IMR-90 (cell line): ENCODE measurements at regions not wholly inside any gene's neighbourhood (a gene's known extent, or its start where the extent isn't known, plus 50 kb on each side); places are given as distances from the start of the nearest gene placed in this dataset.

Experiments used
- ATAC-seq: fragments of 200-7000 bp; cut with Tn5 transposase; 2 replicates; pipeline ENCODE4 v1.9.1; 2020; ENCODE audit warnings: low read depth, mild to moderate bottlenecking, moderate library complexity
- BruUV-seq: library from RNA; stranded (reverse); fragments of 400-500 nt; replicated peaks from 2 replicates; lab custom pipeline; 2021; lab: Mats Ljungman, UMichigan
- CTCF ChIA-PET: fragments of 300-600 bp; formaldehyde crosslinking; extraction: SDS; loops from one replicate; lab custom pipeline; 2021; ENCODE audit warnings: antibody characterized with exemption; lab: Yijun Ruan, JAX
- POLR2A ChIA-PET: fragments of 300-600 bp; sonication (Branson Sonifier 250); formaldehyde crosslinking; loops from one replicate; lab custom pipeline; 2022; ENCODE audit warnings: antibody characterized with exemption; ENCODE audit not compliant: unreplicated experiment; lab: Charles Lee
- DNase-seq: peaks from one replicate; pipeline ENCODE4 v3.0.0; 2013
- H2AFZ ChIP-seq: replicated peaks from 2 replicates; pipeline ENCODE3; 2013; ENCODE audit warnings: low read length, mild to moderate bottlenecking; ENCODE audit not compliant: poor library complexity
- H2AK5ac ChIP-seq: 2 replicates; pipeline ENCODE4 v1.6.1; 2013; ENCODE audit warnings: low read depth, low read length, inconsistent platforms
- H2AK9ac ChIP-seq: replicated peaks from 2 replicates; pipeline ENCODE3; 2013; ENCODE audit warnings: mild to moderate bottlenecking, low read depth, low read length, moderate library complexity; ENCODE audit not compliant: poor library complexity
- H2BK120ac ChIP-seq: 2 replicates; pipeline ENCODE4 v1.6.1; 2013; ENCODE audit warnings: low read depth, low read length, inconsistent platforms
- H2BK15ac ChIP-seq: 3 replicates; pipeline ENCODE4 v1.6.1; 2013; ENCODE audit warnings: low read depth, low read length, inconsistent platforms
- H2BK20ac ChIP-seq: 2 replicates; pipeline ENCODE4 v1.6.1; 2013; ENCODE audit warnings: low read depth, mild to moderate bottlenecking, inconsistent platforms, low read length, moderate library complexity
- H2BK5ac ChIP-seq: 2 replicates; pipeline ENCODE4 v1.6.1; 2013; ENCODE audit warnings: mild to moderate bottlenecking, low read depth, low read length, inconsistent platforms; ENCODE audit not compliant: poor library complexity, severe bottlenecking
- H3K14ac ChIP-seq: replicated peaks from 2 replicates; pipeline ENCODE4 v1.6.1; 2013; ENCODE audit warnings: low read depth, low read length, inconsistent platforms
- H3K18ac ChIP-seq: 2 replicates; pipeline ENCODE4 v1.6.1; 2013; ENCODE audit warnings: low read depth, low read length, control low read depth
- H3K23ac ChIP-seq: 2 replicates; pipeline ENCODE4 v1.6.1; 2013; ENCODE audit warnings: low read depth, low read length, inconsistent platforms
- H3K27ac ChIP-seq: 2 replicates; pipeline ENCODE4 v1.5.1; 2013; ENCODE audit warnings: mild to moderate bottlenecking, control low read depth, low read length; ENCODE audit not compliant: insufficient read depth
- H3K27me3 ChIP-seq: 2 replicates; pipeline ENCODE4 v1.6.1; 2013; ENCODE audit warnings: low read length; ENCODE audit not compliant: control insufficient read depth, insufficient read depth
- H3K36me3 ChIP-seq: 2 replicates; pipeline ENCODE4 v1.6.1; 2013; ENCODE audit warnings: low read length, mixed read lengths; ENCODE audit not compliant: control insufficient read depth, insufficient read depth
- H3K4ac ChIP-seq: 2 replicates; pipeline ENCODE4 v1.6.1; 2013; ENCODE audit warnings: low read depth, low read length, inconsistent platforms
- H3K4me1 ChIP-seq: 2 replicates; pipeline ENCODE4 v1.6.1; 2013; ENCODE audit warnings: low read length, mixed read lengths; ENCODE audit not compliant: control insufficient read depth, insufficient read depth
- H3K4me2 ChIP-seq: 2 replicates; pipeline ENCODE4 v1.6.1; 2013; ENCODE audit warnings: low read depth, mild to moderate bottlenecking, control low read depth, low read length, moderate library complexity
- H3K4me3 ChIP-seq: 2 replicates; pipeline ENCODE4 v1.5.1; 2013; ENCODE audit warnings: low read depth, mild to moderate bottlenecking, control low read depth, low read length, moderate library complexity; ENCODE audit not compliant: insufficient read depth
- H3K56ac ChIP-seq: 2 replicates; pipeline ENCODE4 v1.6.1; 2013; ENCODE audit warnings: low read length, inconsistent platforms; ENCODE audit not compliant: insufficient read depth; ENCODE audit errors: extremely low read depth
- H3K79me1 ChIP-seq, 2 experiments: 2 replicates each; pipeline ENCODE4 v1.6.1; 2013; ENCODE audit warnings: low read length in 2 of 2, inconsistent platforms in 1 of 2, low read depth in 1 of 2
- H3K9ac ChIP-seq: 2 replicates; pipeline ENCODE4 v1.6.1; 2013; ENCODE audit warnings: low read depth, low read length, control low read depth
- H3K9me1 ChIP-seq: 2 replicates; pipeline ENCODE4 v1.6.1; 2013; ENCODE audit warnings: low read length, inconsistent platforms; ENCODE audit not compliant: insufficient read depth
- H3K9me3 ChIP-seq: 2 replicates; pipeline ENCODE4 v1.6.1; 2013; ENCODE audit warnings: low read length; ENCODE audit not compliant: control insufficient read depth, insufficient read depth
- H4K20me1 ChIP-seq: 2 replicates; pipeline ENCODE4 v1.6.1; 2013; ENCODE audit warnings: low read length, inconsistent platforms; ENCODE audit not compliant: insufficient read depth
- H4K5ac ChIP-seq: 2 replicates; pipeline ENCODE4 v1.6.1; 2013; ENCODE audit warnings: mild to moderate bottlenecking, low read depth, low read length, control low read depth
- H4K8ac ChIP-seq, 2 experiments: 2 replicates each; pipeline ENCODE4 v1.6.1; 2013; ENCODE audit warnings: low read depth in 2 of 2, low read length in 2 of 2, control low read depth in 1 of 2, inconsistent platforms in 1 of 2
- H4K91ac ChIP-seq: 2 replicates; pipeline ENCODE4 v1.6.1; 2013; ENCODE audit warnings: low read depth, low read length, inconsistent platforms; ENCODE audit not compliant: insufficient read depth
- BHLHE40 ChIP-seq: fragments of 150-350 bp; IDR thresholded peaks from 2 replicates; pipeline ENCODE4 v1.6.1; 2016; ENCODE audit warnings: mild to moderate bottlenecking, low read depth, low read length
- CHD1 ChIP-seq: IDR thresholded peaks from 2 replicates; pipeline ENCODE4 v1.6.1; 2012; ENCODE audit warnings: low read depth, low read length, improper control_type of control experiment
- FOS ChIP-seq: fragments of 150-350 bp; IDR thresholded peaks from 2 replicates; pipeline ENCODE4 v1.6.1; 2016; ENCODE audit warnings: low read depth, low read length
- MAFK ChIP-seq: IDR thresholded peaks from 2 replicates; pipeline ENCODE4 v1.6.1; 2012; ENCODE audit warnings: low read depth, low read length, improper control_type of control experiment
- MAZ ChIP-seq: IDR thresholded peaks from 2 replicates; pipeline ENCODE4 v1.6.1; 2012; ENCODE audit warnings: low read depth, mild to moderate bottlenecking, low read length, improper control_type of control experiment, moderate library complexity, borderline replicate concordance
- MXI1 ChIP-seq: IDR thresholded peaks from 2 replicates; pipeline ENCODE4 v1.6.1; 2012; ENCODE audit warnings: low read depth, mild to moderate bottlenecking, low read length, moderate library complexity, borderline replicate concordance
- NFE2L2 ChIP-seq: fragments of 150-350 bp; IDR thresholded peaks from 2 replicates; pipeline ENCODE4 v1.6.1; 2016; ENCODE audit warnings: low read depth, mild to moderate bottlenecking, low read length
- POLR2A ChIP-seq: IDR thresholded peaks from 2 replicates; pipeline ENCODE4 v1.6.1; 2012; ENCODE audit warnings: mild to moderate bottlenecking, low read depth, low read length
- RAD21 ChIP-seq: IDR thresholded peaks from 2 replicates; pipeline ENCODE4 v1.6.1; 2012; ENCODE audit warnings: low read length, improper control_type of control experiment
- RCOR1 ChIP-seq: IDR thresholded peaks from 2 replicates; pipeline ENCODE4 v1.6.1; 2012; ENCODE audit warnings: mild to moderate bottlenecking, low read length, improper control_type of control experiment; ENCODE audit not compliant: insufficient replicate concordance
- RFX5 ChIP-seq: IDR thresholded peaks from 2 replicates; pipeline ENCODE4 v1.8.0; 2012; ENCODE audit warnings: low read depth, mild to moderate bottlenecking, low read length, moderate library complexity
- WGBS, 2 experiments: methylation state at CpG; one replicate each; pipeline versions ENCODE4 v1.1.5 to v1.1.7; 2013; ENCODE audit warnings: missing lambda C conversion rate in 2 of 2; ENCODE audit not compliant: insufficient read length in 1 of 2; ENCODE audit errors: extremely low coverage in 2 of 2; 5-methylcytosine and 5-hydroxymethylcytosine counted together
- dilution Hi-C: fragments of 300-500 bp; cut with HindIII; formaldehyde crosslinking; loops from one replicate; pipeline ENCODE4 v1.14.3; 2018; ENCODE audit warnings: low sequenced_read_pairs; ENCODE audit not compliant: unreplicated experiment
- in situ Hi-C: fragments of 300-500 bp; cut with MboI; formaldehyde crosslinking; loops from 3 replicates; pipeline ENCODE4 v1.14.3; 2019; ENCODE audit warnings: low sequenced_read_pairs, inconsistent platforms, mixed read lengths
- intact Hi-C: fragments of 100-400 bp; cut with micrococcal nuclease; formaldehyde crosslinking; loops from 2 replicates; pipeline ENCODE4 v1.10.0; 2022
- TF ChIP-seq, protein P1 (sequence below): conservative IDR thresholded peaks from 2 replicates; pipeline ENCODE4 v1.5.1; 2012; ENCODE audit warnings: mild to moderate bottlenecking, low read depth, low read length, improper control_type of control experiment
- TF ChIP-seq, protein P2 (sequence below): fragments of 150-350 bp; IDR thresholded peaks from 2 replicates; pipeline ENCODE4 v1.6.1; 2017; ENCODE audit warnings: mild to moderate bottlenecking, antibody characterized with exemption, low read length, low read depth
- TF ChIP-seq, protein P3 (sequence below): fragments of 150-350 bp; IDR thresholded peaks from 2 replicates; pipeline ENCODE4 v1.6.1; 2016; ENCODE audit warnings: low read depth, mild to moderate bottlenecking, low read length, moderate library complexity, borderline replicate concordance

DNA sequence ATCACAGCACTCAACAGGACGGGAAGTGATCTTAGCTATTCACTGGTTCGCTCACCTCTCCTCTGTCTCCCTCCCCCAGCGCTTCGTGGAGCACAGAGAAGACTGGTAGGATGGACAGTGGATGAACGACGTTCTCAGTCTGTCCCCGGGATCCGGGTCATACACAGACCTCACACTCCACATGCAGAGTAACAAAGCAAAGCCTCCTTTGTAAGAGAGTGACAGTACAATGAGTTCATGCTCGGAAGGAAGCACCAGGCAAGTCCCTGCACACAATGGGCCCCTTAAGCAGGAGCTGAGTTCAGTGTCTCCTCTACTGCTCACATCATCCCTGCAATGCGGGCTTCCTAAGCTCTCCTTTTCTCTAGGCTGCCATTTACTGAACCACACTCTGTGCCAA, 356.9 kb downstream of the C16orf95 start:
- Histone ChIP-seq H3K27me3 (peaks cover 6% of the 10 kb centered on the region; the same call in 1 of the 2 replicates), H3K4me3 (no peak overlapping the region), H4K8ac (peak overlapping the region in 1 of 2 experiments; percentile 10; a peak in 1 of 4 replicates), H2AK5ac (peak overlapping the region; percentile 51), H4K20me1 (no peaks in the 10 kb centered on the region), H3K9me3 (no peaks in the 10 kb centered on the region), H2BK120ac (peak overlapping the region; percentile 49), H3K79me1 (no peaks in the 10 kb centered on the region), H2BK15ac (peak overlapping the region; percentile 65), H2AK9ac (no peak overlapping the region), H3K36me3 (no peaks in the 10 kb centered on the region), H3K56ac (no peak overlapping the region), H4K91ac (peak overlapping the region; percentile 33; the same call in 1 of the 2 replicates), H2BK20ac (peak overlapping the region; percentile 56; the same call in 1 of the 2 replicates), H3K4me1 (peaks cover 10% of the 10 kb centered on the region), H3K4me2 (no peak overlapping the region), H3K14ac (no peak overlapping the region; the same call in 1 of the 2 replicates), H2BK5ac (no peak overlapping the region), H3K9ac (no peak overlapping the region), H3K4ac (peak overlapping the region; percentile 29; the same call in 1 of the 2 replicates), H3K23ac (no peak overlapping the region), H3K27ac (no peak overlapping the region), H4K5ac (no peak overlapping the region), H3K9me1 (peaks cover 8% of the 10 kb centered on the region; the same call in 1 of the 2 replicates), H3K18ac (no peak overlapping the region; the same call in 1 of the 2 replicates), H2AFZ (peak overlapping the region; percentile 34)
- TF ChIP-seq RCOR1, result no peak
- no peak for TF ChIP-seq BHLHE40
- TF ChIP-seq MAZ, result no peak
- TF ChIP-seq POLR2A, result no peak
- TF ChIP-seq, protein P1, sequence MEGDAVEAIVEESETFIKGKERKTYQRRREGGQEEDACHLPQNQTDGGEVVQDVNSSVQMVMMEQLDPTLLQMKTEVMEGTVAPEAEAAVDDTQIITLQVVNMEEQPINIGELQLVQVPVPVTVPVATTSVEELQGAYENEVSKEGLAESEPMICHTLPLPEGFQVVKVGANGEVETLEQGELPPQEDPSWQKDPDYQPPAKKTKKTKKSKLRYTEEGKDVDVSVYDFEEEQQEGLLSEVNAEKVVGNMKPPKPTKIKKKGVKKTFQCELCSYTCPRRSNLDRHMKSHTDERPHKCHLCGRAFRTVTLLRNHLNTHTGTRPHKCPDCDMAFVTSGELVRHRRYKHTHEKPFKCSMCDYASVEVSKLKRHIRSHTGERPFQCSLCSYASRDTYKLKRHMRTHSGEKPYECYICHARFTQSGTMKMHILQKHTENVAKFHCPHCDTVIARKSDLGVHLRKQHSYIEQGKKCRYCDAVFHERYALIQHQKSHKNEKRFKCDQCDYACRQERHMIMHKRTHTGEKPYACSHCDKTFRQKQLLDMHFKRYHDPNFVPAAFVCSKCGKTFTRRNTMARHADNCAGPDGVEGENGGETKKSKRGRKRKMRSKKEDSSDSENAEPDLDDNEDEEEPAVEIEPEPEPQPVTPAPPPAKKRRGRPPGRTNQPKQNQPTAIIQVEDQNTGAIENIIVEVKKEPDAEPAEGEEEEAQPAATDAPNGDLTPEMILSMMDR, result no peak
- TF ChIP-seq, protein P2, sequence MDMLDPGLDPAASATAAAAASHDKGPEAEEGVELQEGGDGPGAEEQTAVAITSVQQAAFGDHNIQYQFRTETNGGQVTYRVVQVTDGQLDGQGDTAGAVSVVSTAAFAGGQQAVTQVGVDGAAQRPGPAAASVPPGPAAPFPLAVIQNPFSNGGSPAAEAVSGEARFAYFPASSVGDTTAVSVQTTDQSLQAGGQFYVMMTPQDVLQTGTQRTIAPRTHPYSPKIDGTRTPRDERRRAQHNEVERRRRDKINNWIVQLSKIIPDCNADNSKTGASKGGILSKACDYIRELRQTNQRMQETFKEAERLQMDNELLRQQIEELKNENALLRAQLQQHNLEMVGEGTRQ, result no peak
- no peak for TF ChIP-seq NFE2L2
- no peak for TF ChIP-seq FOS
- no peak for TF ChIP-seq MAFK
- TF ChIP-seq, protein P3, sequence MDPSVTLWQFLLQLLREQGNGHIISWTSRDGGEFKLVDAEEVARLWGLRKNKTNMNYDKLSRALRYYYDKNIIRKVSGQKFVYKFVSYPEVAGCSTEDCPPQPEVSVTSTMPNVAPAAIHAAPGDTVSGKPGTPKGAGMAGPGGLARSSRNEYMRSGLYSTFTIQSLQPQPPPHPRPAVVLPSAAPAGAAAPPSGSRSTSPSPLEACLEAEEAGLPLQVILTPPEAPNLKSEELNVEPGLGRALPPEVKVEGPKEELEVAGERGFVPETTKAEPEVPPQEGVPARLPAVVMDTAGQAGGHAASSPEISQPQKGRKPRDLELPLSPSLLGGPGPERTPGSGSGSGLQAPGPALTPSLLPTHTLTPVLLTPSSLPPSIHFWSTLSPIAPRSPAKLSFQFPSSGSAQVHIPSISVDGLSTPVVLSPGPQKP, result no peak
- TF ChIP-seq RAD21, result no peak
- no peak for TF ChIP-seq RFX5
- no peak for TF ChIP-seq MXI1
- TF ChIP-seq CHD1, result no peak
- DNase-seq (no peak), ATAC-seq (no peak; the same call in 1 of the 2 replicates)
- dilution Hi-C loops, result no loop called here
- ChIA-PET POLR2A (no interaction called here), CTCF (no interaction called here)
- intact Hi-C loops, result no loop called here
- 100% methylated on average over 1 of the region's 10 CpGs; no CpG with 5 or more reads in 1 of the 2 experiments for WGBS, 2 experiments
- in situ Hi-C loops, result no loop called here
- no TSS peak for BruUV-seq
